HG02840 (cell line): ENCODE measurements at regions not wholly inside any gene's neighbourhood (a gene's known extent, or its start where the extent isn't known, plus 50 kb on each side); places are given as distances from the start of the nearest gene placed in this dataset.
"Not testable (repeated sequence)": the region's sequence is repeated elsewhere in the genome, so short reads cannot be mapped to it uniquely, and the experiment has no call there.

Experiments
- ATAC-seq: cut with Tn5 transposase; IDR thresholded peaks from one replicate; pipeline ENCODE4 v1.9.1; 2021; ENCODE audit warnings: mild to moderate bottlenecking, moderate library complexity, moderate number of reproducible peaks; ENCODE audit not compliant: unreplicated experiment, low FRiP score

DNA sequence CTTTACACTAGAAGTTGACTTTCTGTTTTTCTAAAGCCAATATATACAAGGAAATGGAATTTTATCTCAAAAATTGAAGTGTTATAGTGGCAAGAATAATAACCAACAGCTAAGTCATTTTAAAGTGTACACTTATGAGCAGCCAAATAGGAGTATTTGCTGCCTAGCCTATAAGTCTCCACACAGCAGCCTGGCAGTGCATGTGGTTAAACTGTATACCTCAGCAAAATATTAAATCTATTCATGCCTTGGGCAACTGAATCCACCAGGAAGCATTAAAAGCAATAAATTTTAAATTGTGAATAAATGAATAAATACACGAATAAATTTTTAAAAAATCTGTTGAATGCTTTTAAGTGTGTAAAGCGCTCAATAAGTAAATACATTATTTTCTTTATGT is 432.4 kb upstream of the RORB start:
- ATAC-seq = no peak

DNA sequence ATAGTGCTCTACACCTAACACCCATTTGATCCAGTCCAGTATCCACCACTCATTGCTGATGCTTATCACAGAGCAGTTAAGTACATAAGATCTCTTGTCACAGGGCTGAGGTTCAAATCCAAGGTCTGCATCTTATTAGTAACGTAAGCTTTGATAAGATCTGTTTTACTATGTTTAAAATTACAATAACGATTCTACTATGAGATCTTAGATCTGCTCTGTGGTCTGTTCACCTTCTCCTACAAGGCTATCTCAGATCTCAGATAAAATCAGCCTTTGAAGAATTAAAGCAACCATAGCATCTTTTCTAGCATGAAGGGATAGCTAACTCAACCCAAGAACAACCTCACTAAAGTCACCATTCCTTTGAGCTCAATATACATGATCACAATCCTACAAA is 431.0 kb upstream of the RORB start:
- ATAC-seq = no peak

GRCh38 chr9:74066605-74067004 is 430.5 kb upstream of the RORB start:
- no peak for ATAC-seq

DNA sequence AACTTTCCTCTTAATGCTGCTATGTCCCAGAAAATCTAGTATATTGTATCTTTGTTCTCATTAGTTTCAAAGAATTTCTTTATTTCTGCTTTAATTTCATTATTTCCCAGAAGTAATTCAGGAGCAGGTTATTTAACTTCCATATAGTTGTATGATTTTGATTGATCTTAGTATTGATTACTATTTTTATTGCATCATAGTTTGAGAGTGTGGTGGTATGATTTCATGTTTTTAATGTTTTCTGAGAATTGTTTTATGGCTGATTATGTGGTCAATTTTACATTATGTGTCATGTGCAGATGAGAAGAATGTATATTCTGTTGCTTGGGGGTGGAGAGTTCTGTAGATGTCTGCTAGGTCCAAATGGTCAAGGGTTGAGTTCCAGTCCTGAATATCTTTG is 425.6 kb upstream of the RORB start:
- no peak for ATAC-seq

- ATAC-seq = no peak
Observed at GRCh38 chr9:74073897-74074296, 423.2 kb upstream of the RORB start.

GRCh38 chr9:74078647-74079046 is 418.5 kb upstream of the RORB start:
- ATAC-seq = no peak

DNA sequence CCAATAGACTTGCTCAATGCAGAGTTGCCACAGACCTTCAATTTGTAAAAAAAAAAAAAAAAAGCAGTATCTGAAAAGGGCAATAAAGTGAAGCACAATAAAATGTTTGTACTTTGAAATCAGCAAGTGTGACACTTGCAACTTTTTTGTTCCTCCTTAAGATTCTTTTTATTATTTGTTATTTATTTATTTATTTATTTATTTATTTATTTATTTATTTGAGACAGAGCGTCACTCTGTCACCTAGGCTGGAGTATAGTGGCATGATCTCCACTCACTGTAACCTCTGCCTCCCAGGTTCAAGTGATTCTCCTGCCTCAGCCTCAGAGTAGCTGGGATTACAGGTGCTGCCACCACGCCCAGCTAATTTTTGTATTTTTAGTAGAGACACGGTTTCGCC is 416.5 kb upstream of the RORB start:
- ATAC-seq = not testable (repeated sequence)

- ATAC-seq = no peak
Observed at GRCh38 chr9:74083681-74084433, 413.3 kb upstream of the RORB start.

GRCh38 chr9:74085384-74086037 is 411.6 kb upstream of the RORB start:
- not testable (repeated sequence) for ATAC-seq

- not testable (repeated sequence) for ATAC-seq
Observed at GRCh38 chr9:74090921-74091320, 406.2 kb upstream of the RORB start.

GRCh38 chr9:74092491-74092834 is 404.7 kb upstream of the RORB start:
- ATAC-seq = no peak

DNA sequence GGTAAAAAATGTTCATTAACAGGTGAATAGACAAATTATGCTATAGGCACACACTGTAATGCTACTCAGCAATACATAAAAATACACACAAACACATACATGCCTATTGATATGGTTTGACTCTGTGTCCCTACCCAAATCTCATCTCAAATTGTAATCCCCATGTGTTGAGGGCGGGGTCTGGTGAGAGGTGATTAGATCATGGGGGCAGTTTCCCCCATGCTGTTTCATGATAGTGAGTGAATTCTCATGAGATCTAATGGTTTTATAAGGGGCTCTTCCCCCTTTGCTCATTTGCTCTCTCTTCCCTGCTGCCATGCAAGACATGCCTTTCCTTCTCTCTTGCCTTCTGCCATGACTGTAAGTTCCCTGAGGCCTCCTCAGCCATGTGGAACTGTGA is 403.1 kb upstream of the RORB start:
- not testable (repeated sequence) for ATAC-seq

- ATAC-seq = no peak
Observed at GRCh38 chr9:74094766-74095165, 402.4 kb upstream of the RORB start.

GRCh38 chr9:74095925-74096324 is 401.2 kb upstream of the RORB start:
- ATAC-seq = no peak

DNA sequence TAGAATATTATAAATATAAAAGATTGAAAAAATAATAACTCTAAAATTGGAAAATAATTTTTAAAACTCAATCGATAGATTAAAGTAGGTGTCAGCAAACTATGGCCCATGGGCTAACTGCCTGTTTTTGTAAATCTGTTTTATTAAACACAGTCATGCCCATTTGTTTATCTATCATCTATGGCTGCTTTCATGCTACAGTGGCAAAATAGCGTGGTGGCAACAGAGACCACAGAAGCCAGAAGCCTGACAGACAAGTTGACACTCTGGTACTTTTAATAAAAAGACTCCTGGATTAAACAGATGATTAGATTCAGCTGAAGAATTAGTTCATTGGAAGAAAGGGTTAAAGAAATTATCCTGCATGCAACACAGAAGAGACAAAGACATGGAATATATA is 400.7 kb upstream of the RORB start:
- no peak for ATAC-seq

- ATAC-seq = no peak
Observed at GRCh38 chr9:74100042-74100441, 397.1 kb upstream of the RORB start.

- ATAC-seq = not testable (repeated sequence)
Observed at GRCh38 chr9:74102148-74102547, 395.0 kb upstream of the RORB start.

DNA sequence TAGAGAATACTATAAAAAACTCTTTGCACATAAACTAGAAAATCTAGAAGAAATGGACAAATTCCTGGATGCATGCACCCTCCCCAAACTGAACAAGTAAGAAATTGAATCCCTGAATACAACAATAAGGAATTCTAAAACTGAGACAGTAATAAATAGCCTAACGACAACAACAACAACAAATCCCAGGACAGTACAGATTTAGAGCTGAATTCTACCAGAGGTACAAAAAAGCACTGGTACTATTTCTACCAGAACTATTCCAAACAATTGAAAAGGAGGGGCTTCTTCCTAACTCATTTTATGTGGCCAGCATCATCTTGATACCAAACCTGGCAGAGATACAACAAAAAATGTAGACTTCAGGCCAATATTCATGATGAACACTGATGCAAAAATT is 394.4 kb upstream of the RORB start:
- ATAC-seq = no peak

GRCh38 chr9:74107692-74108091 is 389.4 kb upstream of the RORB start:
- ATAC-seq = no peak

- ATAC-seq = no peak
Observed at GRCh38 chr9:74115976-74116375, 381.2 kb upstream of the RORB start.

GRCh38 chr9:74117151-74117550 is 380.0 kb upstream of the RORB start:
- ATAC-seq = no peak

DNA sequence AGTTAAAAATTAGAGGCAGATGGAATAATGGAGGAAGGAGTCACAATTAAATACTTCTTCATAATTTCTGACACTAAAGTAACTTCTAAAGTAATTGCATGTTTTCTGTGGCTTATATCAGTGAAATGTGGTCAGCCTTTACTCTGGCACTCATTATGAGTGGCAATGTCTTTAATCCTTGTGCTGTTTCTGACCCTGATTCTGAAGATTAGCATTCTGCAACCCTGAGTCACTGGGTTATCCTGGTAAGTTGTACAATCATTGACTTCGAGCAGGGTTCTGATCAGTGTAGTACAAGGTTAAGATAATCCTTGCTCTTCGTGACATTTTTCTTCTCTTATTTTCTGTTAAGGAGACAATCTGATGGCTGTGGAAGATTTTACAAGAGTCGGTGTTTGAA is 379.4 kb upstream of the RORB start:
- ATAC-seq = no peak
